Breast epithelium (tissue), 4 donors: ENCODE measurements at regions not wholly inside any gene's neighbourhood (a gene's known extent, or its start where the extent isn't known, plus 50 kb on each side); places are given as distances from the start of the nearest gene placed in this dataset.
A peak's percentile ranks its signal among the peaks of the same experiment; 100 is the strongest.

Source experiments
- DNase-seq, 2 donors: peaks; one replicate each; pipeline ENCODE4 v3.0.0-alpha.2; 2019; ENCODE audit warnings: low spot score in 2 of 2
- H3K27ac ChIP-seq, 2 donors: fragments of 200-600 bp; sonication (generic) in 1 of 2; one replicate each; pipeline ENCODE4 v1.5.1; 2016 to 2019; ENCODE audit warnings: mild to moderate bottlenecking in 1 of 2
- H3K27me3 ChIP-seq, 2 donors: fragments of 200-600 bp; sonication (generic) in 1 of 2; one replicate each; pipeline versions ENCODE4 v1.5.1 to v1.6.0; 2017 to 2019; ENCODE audit warnings: control low read depth in 1 of 2, mild to moderate bottlenecking in 1 of 2
- H3K36me3 ChIP-seq: fragments of 200-600 bp; one replicate; pipeline ENCODE4 v1.5.1; 2019
- H3K4me1 ChIP-seq, 2 donors: fragments of 200-600 bp; sonication (generic); one replicate each; pipeline ENCODE4 v1.5.1; 2016 to 2019; ENCODE audit warnings: control low read depth in 1 of 2
- H3K4me3 ChIP-seq, 3 donors: fragments of 200-600 bp; sonication (generic); 1 replicate in 2 of 3; 2 replicates in 1 of 3; pipeline ENCODE4 v1.5.1; 2016 to 2019; ENCODE audit warnings: mild to moderate bottlenecking in 3 of 3, moderate library complexity in 2 of 3
- H3K9me3 ChIP-seq, 2 donors: fragments of 200-600 bp; sonication (generic) in 1 of 2; one replicate each; pipeline ENCODE4 v1.5.1; 2016 to 2019; ENCODE audit warnings: control low read depth in 1 of 2
- POLR2A ChIP-seq: fragments of 450-650 bp; IDR thresholded peaks from one replicate; pipeline ENCODE4 v1.6.1; 2016; ENCODE audit warnings: antibody characterized with exemption, mild to moderate bottlenecking, moderate library complexity
- POLR2AphosphoS5 ChIP-seq, 3 donors: sonication (generic); formaldehyde crosslinking; IDR thresholded peaks; one replicate each; pipeline ENCODE4 v1.6.1; 2017; ENCODE audit warnings: antibody characterized with exemption in 3 of 3
- intact Hi-C: fragments of 100-400 bp; cut with DNase I; formaldehyde crosslinking; loops from one replicate; pipeline ENCODE4 v1.15.1; 2023; ENCODE audit warnings: low total_unique reads
- TF ChIP-seq, protein P1 (sequence below), 3 donors: fragments of 450-650 bp; IDR thresholded peaks; one replicate each; pipeline ENCODE4 v1.5.1; 2016 to 2017; ENCODE audit warnings: antibody characterized with exemption in 3 of 3, mild to moderate bottlenecking in 3 of 3, moderate library complexity in 3 of 3

DNA sequence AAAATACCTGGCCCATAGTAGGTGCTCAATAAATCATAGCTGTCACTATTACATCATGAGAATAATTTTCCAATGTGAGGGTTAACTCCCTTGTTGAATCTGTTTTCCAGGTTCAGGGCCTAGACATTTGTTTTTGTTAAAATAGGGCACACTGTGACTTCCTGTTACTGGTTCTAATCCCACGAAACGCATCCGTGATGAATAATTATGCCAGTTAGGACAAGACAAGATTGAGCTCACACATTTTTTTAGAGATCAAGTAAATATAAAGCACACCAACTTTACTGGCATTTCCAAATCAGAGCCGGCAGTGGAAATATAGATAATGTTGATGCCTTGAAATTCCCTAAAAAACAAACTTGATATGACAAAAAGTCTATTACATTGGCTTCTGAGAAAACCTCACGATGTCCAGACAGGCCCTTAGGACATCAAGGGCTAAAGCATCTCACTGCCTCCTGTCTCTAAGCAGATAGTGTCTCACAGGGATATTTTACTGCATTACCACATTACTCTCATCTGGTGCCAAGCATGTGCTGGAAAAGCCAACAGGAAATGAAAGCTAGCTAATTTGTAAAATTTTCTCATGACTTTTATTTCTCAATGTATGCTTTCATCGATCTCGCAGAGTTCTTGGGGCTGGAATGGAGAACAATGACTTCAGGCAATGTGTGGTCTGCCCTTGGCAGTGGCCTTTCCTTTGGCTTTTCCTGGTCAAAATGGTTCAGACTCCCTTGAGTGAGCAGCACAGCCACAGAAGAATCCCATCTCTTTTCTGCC lies 414.3 kb upstream of the PAPPA start:
- Histone ChIP-seq H3K4me1 (no peaks in the 10 kb centered on the region), H3K36me3 (no peaks in the 10 kb centered on the region), H3K27ac (peak overlapping the region; percentile 17 to 44), H3K27me3 (no peaks in the 10 kb centered on the region), H3K9me3 (no peaks in the 10 kb centered on the region), H3K4me3 (no peak overlapping the region)
- no peak for DNase-seq
- TF ChIP-seq POLR2A: no peak
- TF ChIP-seq, protein P1, sequence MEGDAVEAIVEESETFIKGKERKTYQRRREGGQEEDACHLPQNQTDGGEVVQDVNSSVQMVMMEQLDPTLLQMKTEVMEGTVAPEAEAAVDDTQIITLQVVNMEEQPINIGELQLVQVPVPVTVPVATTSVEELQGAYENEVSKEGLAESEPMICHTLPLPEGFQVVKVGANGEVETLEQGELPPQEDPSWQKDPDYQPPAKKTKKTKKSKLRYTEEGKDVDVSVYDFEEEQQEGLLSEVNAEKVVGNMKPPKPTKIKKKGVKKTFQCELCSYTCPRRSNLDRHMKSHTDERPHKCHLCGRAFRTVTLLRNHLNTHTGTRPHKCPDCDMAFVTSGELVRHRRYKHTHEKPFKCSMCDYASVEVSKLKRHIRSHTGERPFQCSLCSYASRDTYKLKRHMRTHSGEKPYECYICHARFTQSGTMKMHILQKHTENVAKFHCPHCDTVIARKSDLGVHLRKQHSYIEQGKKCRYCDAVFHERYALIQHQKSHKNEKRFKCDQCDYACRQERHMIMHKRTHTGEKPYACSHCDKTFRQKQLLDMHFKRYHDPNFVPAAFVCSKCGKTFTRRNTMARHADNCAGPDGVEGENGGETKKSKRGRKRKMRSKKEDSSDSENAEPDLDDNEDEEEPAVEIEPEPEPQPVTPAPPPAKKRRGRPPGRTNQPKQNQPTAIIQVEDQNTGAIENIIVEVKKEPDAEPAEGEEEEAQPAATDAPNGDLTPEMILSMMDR (IDR thresholded peaks at IDR 0.05): no peak
- TF ChIP-seq POLR2AphosphoS5 (IDR thresholded peaks at IDR 0.05): no peak
- intact Hi-C loops: no loop called here

DNA sequence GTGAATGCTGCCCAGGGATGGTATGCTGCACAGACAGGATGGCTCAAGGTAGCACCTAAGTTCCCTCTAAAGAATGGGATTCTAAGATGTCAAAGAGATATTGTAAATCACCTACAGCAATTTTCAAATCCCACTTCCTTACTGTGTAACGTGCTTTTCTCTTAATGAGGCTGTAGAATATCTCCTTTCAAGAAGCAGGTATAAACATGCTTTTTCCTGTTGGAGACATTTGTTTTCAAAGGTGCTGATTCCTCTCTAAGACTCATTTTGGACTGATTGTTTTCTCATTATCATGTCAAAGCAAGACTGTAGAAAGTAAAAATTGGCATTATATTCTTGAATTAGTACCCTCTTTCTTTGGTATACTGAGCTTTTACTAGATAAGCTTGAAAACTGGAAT lies 412.6 kb upstream of the PAPPA start:
- Histone ChIP-seq H3K9me3 (no peaks in the 10 kb centered on the region), H3K27ac (no peak overlapping the region), H3K4me1 (no peaks in the 10 kb centered on the region), H3K36me3 (no peaks in the 10 kb centered on the region), H3K4me3 (no peak overlapping the region), H3K27me3 (no peaks in the 10 kb centered on the region)
- no peak for TF ChIP-seq POLR2AphosphoS5 (IDR thresholded peaks at IDR 0.05)
- TF ChIP-seq POLR2A: no peak
- TF ChIP-seq, protein P1 (IDR thresholded peaks at IDR 0.05): no peak
- no peak for DNase-seq
- intact Hi-C loops: no loop called here

DNA sequence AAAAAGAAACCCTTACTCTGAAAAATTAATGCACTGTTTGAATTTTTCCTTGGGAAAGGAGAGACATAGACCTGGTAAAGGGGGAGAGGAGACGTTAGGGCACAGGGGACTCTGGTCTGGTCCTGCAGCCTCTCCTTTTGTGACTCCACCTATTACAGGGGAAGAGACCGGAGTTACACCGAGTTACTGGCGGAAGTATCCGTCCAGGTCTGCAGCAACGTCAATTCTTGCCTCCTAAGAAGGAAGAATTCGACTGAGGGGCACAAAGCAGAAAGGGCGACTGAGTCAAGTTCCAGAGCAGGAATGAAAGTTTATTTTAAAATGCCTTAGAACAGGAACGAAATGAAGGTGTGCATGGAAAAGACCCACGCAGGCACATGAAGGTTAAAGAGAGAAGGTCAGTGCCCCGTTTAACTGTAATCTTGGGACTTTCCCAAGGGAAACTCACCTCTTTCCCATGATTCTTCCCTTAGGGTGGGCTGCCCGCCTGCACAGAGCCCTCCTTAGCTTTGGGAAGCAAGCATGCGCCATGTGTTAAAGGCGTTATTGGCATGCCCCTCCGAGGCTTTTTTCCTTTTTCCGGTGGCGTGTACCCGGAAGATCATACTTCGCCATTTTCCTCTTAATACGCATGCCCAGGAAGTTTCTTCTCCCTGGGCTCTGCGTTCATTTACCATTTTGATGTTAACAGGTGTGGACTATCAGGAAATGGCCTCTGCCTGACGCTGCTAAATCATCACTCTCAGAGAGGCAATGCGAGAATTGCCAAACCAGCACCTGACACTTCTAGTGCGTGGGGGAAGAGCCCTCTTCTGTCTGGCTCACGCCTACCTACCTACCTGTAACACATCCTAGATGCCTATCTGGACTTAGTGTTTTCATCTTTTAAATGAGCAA lies 409.6 kb upstream of the PAPPA start:
- no peak overlapping the region for H3K4me3 ChIP-seq
- no peaks in the 10 kb centered on the region for H3K4me1 ChIP-seq
- no peak for TF ChIP-seq POLR2A
- TF ChIP-seq, protein P1 (IDR thresholded peaks at IDR 0.05): no peak
- no peak for TF ChIP-seq POLR2AphosphoS5 (IDR thresholded peaks at IDR 0.05)
- H3K27ac ChIP-seq: no peak overlapping the region
- H3K36me3 ChIP-seq: no peaks in the 10 kb centered on the region
- H3K9me3 ChIP-seq: no peaks in the 10 kb centered on the region
- intact Hi-C loops: no loop called here
- no peak for DNase-seq
- no peaks in the 10 kb centered on the region for H3K27me3 ChIP-seq

DNA sequence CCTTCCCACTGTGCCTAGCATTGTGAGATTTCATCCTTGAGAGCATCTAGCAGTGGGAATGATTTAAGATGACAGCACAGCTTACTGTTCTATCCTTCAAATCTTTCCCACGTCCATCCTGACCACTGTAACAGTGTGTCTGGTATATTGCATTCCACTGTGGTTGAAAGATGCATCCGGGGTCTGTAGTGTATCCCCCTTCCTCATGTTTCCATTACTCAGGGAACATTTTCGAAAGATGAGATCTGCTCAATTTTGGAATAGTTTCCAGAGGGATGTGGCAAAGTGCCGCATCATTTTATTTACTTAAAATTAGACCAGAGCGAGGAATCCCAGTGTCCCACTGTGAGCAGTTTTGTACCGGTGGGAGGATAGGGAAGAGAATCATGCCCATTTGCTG lies 407.1 kb upstream of the PAPPA start:
- H3K4me3 ChIP-seq: no peak overlapping the region
- no peak for DNase-seq
- H3K27ac ChIP-seq: no peak overlapping the region
- no peaks in the 10 kb centered on the region for H3K4me1 ChIP-seq
- no peaks in the 10 kb centered on the region for H3K36me3 ChIP-seq
- H3K9me3 ChIP-seq: no peaks in the 10 kb centered on the region
- TF ChIP-seq POLR2AphosphoS5 (IDR thresholded peaks at IDR 0.05): no peak
- TF ChIP-seq, protein P1 (IDR thresholded peaks at IDR 0.05): no peak
- no peaks in the 10 kb centered on the region for H3K27me3 ChIP-seq
- intact Hi-C loops: no loop called here

DNA sequence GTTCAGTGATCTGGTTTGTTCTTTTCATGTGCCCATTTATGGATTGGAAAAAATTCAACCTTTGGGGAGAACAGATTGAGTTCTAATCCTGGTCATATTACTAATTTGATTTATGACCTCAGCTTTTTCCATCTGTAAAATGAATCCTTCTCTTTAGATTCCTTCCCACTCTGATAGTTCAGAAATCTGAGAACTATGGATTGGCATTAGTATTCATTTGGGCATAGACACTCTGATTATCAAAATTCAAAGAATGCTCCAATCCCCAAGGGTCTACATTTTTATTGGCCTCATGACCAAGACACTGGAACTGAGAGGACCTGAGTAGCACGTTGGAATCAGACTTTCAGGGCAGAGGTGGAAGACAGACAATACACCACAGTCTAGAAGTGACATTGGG lies 405.9 kb upstream of the PAPPA start:
- Histone ChIP-seq H3K9me3 (no peaks in the 10 kb centered on the region), H3K36me3 (no peaks in the 10 kb centered on the region), H3K27ac (no peak overlapping the region), H3K4me3 (no peak overlapping the region), H3K27me3 (no peaks in the 10 kb centered on the region), H3K4me1 (no peaks in the 10 kb centered on the region)
- TF ChIP-seq POLR2A (no peak), POLR2AphosphoS5 (IDR thresholded peaks at IDR 0.05) (no peak)
- TF ChIP-seq, protein P1 (IDR thresholded peaks at IDR 0.05): no peak
- no peak for DNase-seq
- intact Hi-C loops: no loop called here
